HCT116 (cell line): ENCODE measurements at regions not wholly inside any gene's neighbourhood (a gene's known extent, or its start where the extent isn't known, plus 50 kb on each side); places are given as distances from the start of the nearest gene placed in this dataset.

Experiments
- ATAC-seq: fragments of 200-7000 bp; cut with Tn5 transposase; 2 replicates; pipeline ENCODE4 v1.9.1; 2020; ENCODE audit warnings: mild to moderate bottlenecking, moderate library complexity
- BruUV-seq: library from RNA; stranded (reverse); fragments of 400-500 nt; replicated peaks from 2 replicates; lab custom pipeline; 2021; lab: Mats Ljungman, UMichigan
- CTCF ChIA-PET: fragments of 300-600 bp; sonication (Branson Sonifier 250); formaldehyde crosslinking; loops from one replicate; lab custom pipeline; 2021; ENCODE audit warnings: antibody characterized with exemption; lab: Charles Lee
- POLR2A ChIA-PET: fragments of 300-600, 350-600 bp; sonication (Branson Sonifier 250); formaldehyde crosslinking; loops from one replicate; lab custom pipeline; 2021; ENCODE audit warnings: antibody characterized with exemption; lab: Charles Lee
- RAD21 ChIA-PET, 2 experiments: fragments of 300-600 bp; sonication (Branson Sonifier 250); formaldehyde crosslinking; loops; one replicate each; lab custom pipeline; 2023; ENCODE audit warnings: low total read pairs in 2 of 2; ENCODE audit not compliant: uncharacterized antibody in 2 of 2, unreplicated experiment in 2 of 2, low non-redundant PET in 1 of 2; lab: Charles Lee
- DNase-seq: peaks from one replicate; pipeline ENCODE4 v3.0.0-alpha.2; 2010; ENCODE audit warnings: low read depth, low spot score
- H2AFZ ChIP-seq: fragments of 200-600 bp; shearing (Covaris generic), sonication (generic); 2 replicates; pipeline ENCODE4 v1.6.1; 2017; ENCODE audit warnings: low read depth, mixed run types, mixed read lengths, antibody characterized with exemption, low read length; ENCODE audit not compliant: poor library complexity, severe bottlenecking
- H3K27ac ChIP-seq: 2 replicates; pipeline ENCODE4 v1.5.1; 2012; ENCODE audit warnings: low read depth, low read length
- H3K27me3 ChIP-seq: fragments of 200-600 bp; sonication (generic); 2 replicates; pipeline ENCODE4 v1.6.1; 2016; ENCODE audit warnings: mixed run types, low read length, mixed read lengths; ENCODE audit not compliant: insufficient read depth
- H3K36me3 ChIP-seq, 2 experiments: fragments of 200-500 bp in 1 of 2; fragments of 200-600 bp in 1 of 2; sonication (Bioruptor generic) in 1 of 2; sonication (generic) in 1 of 2; 2 replicates each; pipeline versions ENCODE4 v1.5.1 to v1.6.1; 2014 to 2016; ENCODE audit warnings: low read length in 2 of 2, inconsistent platforms in 1 of 2, mixed read lengths in 1 of 2, mixed run types in 1 of 2; ENCODE audit not compliant: insufficient read depth in 2 of 2, control insufficient read depth in 1 of 2
- H3K4me1 ChIP-seq, 2 experiments: fragments of 200-600 bp in 1 of 2; sonication (generic) in 1 of 2; 2 replicates each; pipeline versions ENCODE4 v1.5.1 to v1.6.1; 2012 to 2017; ENCODE audit warnings: low read length in 2 of 2, inconsistent platforms in 1 of 2, mild to moderate bottlenecking in 1 of 2, mixed read lengths in 1 of 2, mixed run types in 1 of 2, moderate library complexity in 1 of 2; ENCODE audit not compliant: insufficient read depth in 2 of 2, control insufficient read depth in 1 of 2
- H3K4me2 ChIP-seq: fragments of 200-600 bp; sonication (generic); 2 replicates; pipeline ENCODE4 v1.6.1; 2017; ENCODE audit warnings: mixed run types, low read length, mixed read lengths
- H3K4me3 ChIP-seq, 2 experiments: fragments of 200-600 bp in 1 of 2; sonication (generic) in 1 of 2; replicated peaks in 1 of 2; 2 replicates each; pipeline ENCODE4 v1.5.1; 2011 to 2016; ENCODE audit warnings: low read length in 2 of 2, control low read depth in 1 of 2, low read depth in 1 of 2, mild to moderate bottlenecking in 1 of 2, mixed read lengths in 1 of 2, mixed run types in 1 of 2
- H3K79me2 ChIP-seq: fragments of 200-600 bp; sonication (generic); 2 replicates; pipeline ENCODE4 v1.6.1; 2017; ENCODE audit warnings: mild to moderate bottlenecking, mixed run types, low read length, moderate library complexity, mixed read lengths; ENCODE audit not compliant: insufficient read depth
- H3K9ac ChIP-seq: fragments of 200-600 bp; sonication (generic); 2 replicates; pipeline ENCODE4 v1.6.1; 2016; ENCODE audit warnings: low read length, mixed read lengths
- H3K9me2 ChIP-seq: fragments of 200-600 bp; sonication (generic), shearing (Covaris generic); 2 replicates; pipeline ENCODE4 v1.6.1; 2017; ENCODE audit warnings: mixed run types, mild to moderate bottlenecking, moderate library complexity; ENCODE audit not compliant: insufficient read depth
- H3K9me3 ChIP-seq, 2 experiments: fragments of 200-500 bp in 1 of 2; fragments of 200-600 bp in 1 of 2; sonication (Bioruptor generic) in 1 of 2; sonication (generic) in 1 of 2; 2 replicates each; pipeline ENCODE4 v1.6.1; 2014 to 2017; ENCODE audit warnings: low read length in 2 of 2, mixed read lengths in 2 of 2, inconsistent platforms in 1 of 2, low read depth in 1 of 2, mild to moderate bottlenecking in 1 of 2, mixed run types in 1 of 2, moderate library complexity in 1 of 2; ENCODE audit not compliant: control insufficient read depth in 1 of 2, insufficient read depth in 1 of 2
- H4K20me1 ChIP-seq: fragments of 200-600 bp; sonication (generic), shearing (Covaris generic); 2 replicates; pipeline ENCODE4 v1.6.1; 2017; ENCODE audit warnings: mixed run types, mild to moderate bottlenecking, moderate library complexity; ENCODE audit not compliant: insufficient read depth
- ATF3 ChIP-seq: IDR thresholded peaks from 2 replicates; pipeline ENCODE4 v1.6.1; 2012
- CTCF ChIP-seq, 3 experiments: fragments of 200-600 bp in 1 of 3; sonication (generic) in 1 of 3; IDR thresholded peaks in 2 of 3; conservative IDR thresholded peaks in 1 of 3; 2 replicates each; pipeline ENCODE4 v1.5.1; 2012 to 2017; ENCODE audit warnings: low read depth in 2 of 3, low read length in 2 of 3, antibody characterized with exemption in 1 of 3, borderline replicate concordance in 1 of 3, control low read depth in 1 of 3, mild to moderate bottlenecking in 1 of 3, mixed read lengths in 1 of 3, mixed run types in 1 of 3, moderate library complexity in 1 of 3; ENCODE audit not compliant: insufficient read depth in 1 of 3
- ELF1 ChIP-seq: IDR thresholded peaks from 2 replicates; pipeline ENCODE4 v1.6.1; 2012; ENCODE audit warnings: low read depth, borderline replicate concordance
- EZH2 ChIP-seq: fragments of 200-600 bp; sonication (generic); IDR thresholded peaks from 2 replicates; pipeline ENCODE4 v1.6.1; 2017; ENCODE audit warnings: antibody characterized with exemption, mixed run types
- EZH2phosphoT487 ChIP-seq: fragments of 200-600 bp; IDR thresholded peaks from 2 replicates; pipeline ENCODE4 v1.6.1; 2018; ENCODE audit warnings: antibody characterized with exemption, borderline replicate concordance
- JUND ChIP-seq: IDR thresholded peaks from 2 replicates; pipeline ENCODE4 v1.6.1; 2012
- MAX ChIP-seq: IDR thresholded peaks from 2 replicates; pipeline ENCODE4 v1.6.1; 2012
- REST ChIP-seq: IDR thresholded peaks from 2 replicates; pipeline ENCODE4 v1.6.1; 2012; ENCODE audit warnings: low read depth
- SIN3A ChIP-seq: IDR thresholded peaks from 2 replicates; pipeline ENCODE4 v1.6.1; 2012; ENCODE audit warnings: low read depth
- TCF7L2 ChIP-seq: IDR thresholded peaks from 2 replicates; pipeline ENCODE4 v1.7.0; 2011; ENCODE audit warnings: borderline replicate concordance, inconsistent platforms; ENCODE audit not compliant: insufficient read depth, insufficient read length; ENCODE audit errors: extremely low read depth
- ZBTB33 ChIP-seq: IDR thresholded peaks from 2 replicates; pipeline ENCODE4 v1.6.1; 2011; ENCODE audit warnings: mild to moderate bottlenecking, low read length, moderate library complexity; ENCODE audit not compliant: insufficient replicate concordance; ENCODE audit errors: extremely low read depth
- ZFX ChIP-seq: fragments of 450-650 bp; IDR thresholded peaks from 2 replicates; pipeline ENCODE4 v1.6.1; 2017
- intact Hi-C: fragments of 100-400 bp; cut with micrococcal nuclease; formaldehyde crosslinking; loops from 2 replicates; pipeline ENCODE4 v1.10.0; 2022

- TF ChIP-seq MAX (no peak), ZBTB33 (no peak), JUND (no peak), CTCF (IDR thresholded peaks at IDR 0.05 in 2 of 3, conservative IDR thresholded peaks at IDR 0.05 in 1 of 3; ENCODE audit: borderline replicate concordance in 1 of 3, insufficient read depth in 1 of 3, low read depth in 2 of 3, low read length in 2 of 3) (no peak), ATF3 (no peak), TCF7L2 (no peak), ELF1 (no peak), ZFX (no peak), EZH2phosphoT487 (no peak), EZH2 (no peak), SIN3A (no peak), REST (no peak)
- Histone ChIP-seq H2AFZ (no peak overlapping the region), H3K9me2 (no peaks in the 10 kb centered on the region), H3K9ac (no peak overlapping the region), H3K27ac (no peak overlapping the region), H3K27me3 (0 out of 2 replicates have a peak, but pooled peaks cover 2% of the 10 kb centered on the region), H3K36me3 (no peaks in the 10 kb centered on the region), H3K4me1 (no peaks in the 10 kb centered on the region), H3K79me2 (no peaks in the 10 kb centered on the region), H4K20me1 (no peaks in the 10 kb centered on the region), H3K4me3 (no peak overlapping the region), H3K9me3 (no peaks in the 10 kb centered on the region), H3K4me2 (no peak overlapping the region)
- no peak for ATAC-seq
- no peak for DNase-seq
- intact Hi-C loops, result no loop called here
- ChIA-PET RAD21 (no interaction called here), CTCF (no interaction called here), POLR2A (no interaction called here)
- BruUV-seq, result no TSS peak
Observed at GRCh38 chr3:117856354-117856753, 1146.8 kb downstream of the TUSC7 start.
